ENCODE measurements at regions not wholly inside any gene's neighbourhood (a gene's known extent, or its start where the extent isn't known, plus 50 kb on each side); places are given as distances from the start of the nearest gene placed in this dataset.

DNA sequence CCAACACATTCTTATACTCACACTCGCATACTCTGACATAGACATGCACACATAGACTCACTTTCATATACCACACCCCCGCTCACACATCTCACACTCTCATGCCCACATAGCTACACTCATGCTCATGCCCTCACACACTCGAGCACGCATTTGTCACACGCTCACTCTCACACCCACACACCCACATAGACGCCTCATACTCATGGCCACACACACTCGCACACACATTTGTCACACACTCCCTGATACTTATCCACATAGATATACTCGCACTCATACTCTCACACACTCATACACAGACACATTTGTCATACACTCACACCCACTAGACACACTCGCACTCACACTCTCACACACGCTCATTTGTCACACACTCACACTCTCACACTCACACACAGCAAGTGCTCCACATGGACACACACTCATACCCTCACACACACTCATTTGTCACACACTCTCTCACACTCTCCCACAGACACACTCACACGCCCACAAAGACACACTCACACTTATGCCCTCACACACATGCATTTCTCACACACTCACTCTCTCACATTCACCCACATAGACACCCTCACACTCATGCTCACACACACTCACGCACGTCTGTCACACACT, 50.9 kb downstream of the TNP1 start:
- DNase-seq = no peak

DNA sequence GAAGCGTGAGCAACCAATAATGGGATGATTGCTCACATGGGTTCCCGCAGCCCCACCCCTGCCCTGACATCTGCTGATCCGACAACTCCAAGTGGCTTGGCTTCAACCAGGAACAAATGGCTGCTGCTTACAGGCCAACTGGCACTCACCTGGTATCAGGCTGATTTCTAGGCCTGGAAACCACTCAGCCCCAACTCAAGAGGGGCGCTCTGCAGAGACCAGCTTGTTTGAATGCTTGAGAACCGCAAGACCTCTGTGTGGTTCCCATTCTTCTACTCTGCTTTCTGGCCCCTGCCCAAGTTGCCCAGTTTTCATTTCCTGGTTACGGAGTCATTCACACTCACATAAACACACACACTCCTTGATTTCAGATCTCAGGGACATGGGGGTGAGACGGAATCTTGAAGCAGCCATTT, 52.0 kb downstream of the TNP1 start:
- no peak for DNase-seq

DNA sequence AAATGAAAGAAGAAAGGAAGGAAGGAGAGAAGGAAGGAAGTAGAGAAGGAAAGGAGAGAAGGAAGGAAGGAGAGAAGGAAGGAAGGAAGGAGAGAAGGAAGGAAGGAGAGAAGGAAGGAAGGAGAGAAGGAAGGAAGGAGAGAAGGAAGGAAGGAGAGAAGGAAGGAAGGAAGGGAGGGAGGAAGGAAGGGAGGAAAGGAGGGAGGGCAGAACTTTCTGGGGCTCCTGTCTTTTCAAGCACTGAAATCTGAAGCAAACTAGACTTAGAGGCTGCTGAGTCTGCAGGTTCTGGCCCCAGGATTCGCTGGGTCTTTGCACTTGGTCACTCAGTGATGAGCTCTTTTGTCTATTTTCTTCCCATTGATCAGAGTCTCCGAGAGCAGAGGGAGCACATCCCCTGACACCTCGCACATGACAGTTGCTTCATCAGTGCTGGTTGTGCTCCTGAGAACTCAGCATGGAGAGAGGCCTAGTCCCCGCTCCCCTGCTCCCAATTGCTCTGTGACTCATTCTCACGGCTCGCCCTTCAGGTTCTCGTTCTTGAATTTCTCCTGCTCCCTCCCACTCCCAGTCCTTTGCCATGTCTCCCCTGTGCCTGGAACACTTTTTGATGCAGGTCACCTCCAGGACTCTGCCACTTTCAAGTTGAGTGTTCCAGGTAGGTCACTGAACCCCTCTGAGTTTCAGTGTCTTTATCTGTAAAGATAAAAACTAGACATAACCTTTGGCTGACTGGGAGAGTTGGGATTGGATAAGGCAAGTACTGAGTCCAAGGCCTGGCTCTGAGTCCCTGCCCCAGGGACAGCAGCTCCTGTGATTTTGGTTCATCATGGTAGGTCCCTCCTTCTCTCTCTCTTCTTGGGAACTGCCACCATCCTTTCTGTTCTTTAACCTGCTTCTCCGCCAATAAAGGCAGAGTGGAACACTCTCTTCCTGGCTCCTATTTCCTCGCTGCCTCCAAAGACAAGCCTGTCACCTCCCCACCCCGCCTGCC, 55.2 kb downstream of the TNP1 start:
- no peak for DNase-seq

DNA sequence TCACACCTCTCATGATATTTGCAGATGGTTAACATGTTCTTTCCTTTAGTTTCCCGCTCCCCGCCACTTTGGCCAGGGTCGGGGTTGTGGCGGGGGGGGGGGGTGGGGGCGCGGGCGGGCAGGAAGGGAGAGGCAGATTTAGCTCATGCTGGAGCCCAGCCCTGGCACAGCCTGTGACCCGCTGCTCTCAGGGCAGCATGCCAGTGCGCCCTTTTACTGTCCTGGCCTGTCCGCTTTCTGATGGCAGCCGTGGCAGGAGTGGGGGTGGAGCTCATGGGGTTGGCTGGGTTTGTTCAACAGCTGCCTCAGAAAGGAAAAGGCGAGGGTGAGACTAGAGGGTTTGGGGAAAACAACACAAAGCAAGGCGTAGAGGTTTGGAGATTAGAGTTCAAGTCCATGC, 56.1 kb downstream of the TNP1 start:
- no peak for DNase-seq

DNA sequence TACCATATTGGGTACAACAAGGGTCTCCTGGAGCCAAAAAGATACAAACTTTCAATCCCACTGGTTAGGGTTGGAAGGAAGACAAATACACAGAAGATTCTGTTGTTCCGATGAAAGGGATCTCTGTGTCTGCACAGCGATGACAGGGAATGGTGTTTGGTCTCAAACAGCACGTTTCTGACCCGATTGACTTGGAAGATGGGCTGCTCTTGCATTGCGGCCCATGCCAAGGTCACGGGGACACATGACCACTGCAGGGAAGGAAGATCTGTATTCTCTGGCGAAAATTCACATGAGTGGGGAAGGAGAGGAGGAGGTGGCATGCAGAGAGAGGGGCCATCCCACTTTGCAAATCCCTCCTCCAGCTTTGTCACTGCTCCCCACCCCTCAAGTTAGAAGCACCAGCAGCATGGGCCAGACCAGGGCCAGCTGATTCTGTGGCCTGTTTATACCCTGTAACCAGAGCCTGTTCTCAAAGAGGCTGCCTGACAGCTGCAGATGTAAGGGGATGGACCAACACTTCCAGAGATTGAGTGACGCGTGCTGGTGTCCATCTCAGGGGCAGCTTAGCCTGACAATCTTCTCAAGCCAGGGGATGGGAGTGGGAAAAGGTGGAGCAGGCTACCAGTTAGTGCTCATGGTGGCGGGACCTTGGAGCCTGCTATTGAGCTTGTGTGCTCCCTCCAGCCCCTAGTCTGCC, 57.2 kb downstream of the TNP1 start:
- no peak for DNase-seq

DNA sequence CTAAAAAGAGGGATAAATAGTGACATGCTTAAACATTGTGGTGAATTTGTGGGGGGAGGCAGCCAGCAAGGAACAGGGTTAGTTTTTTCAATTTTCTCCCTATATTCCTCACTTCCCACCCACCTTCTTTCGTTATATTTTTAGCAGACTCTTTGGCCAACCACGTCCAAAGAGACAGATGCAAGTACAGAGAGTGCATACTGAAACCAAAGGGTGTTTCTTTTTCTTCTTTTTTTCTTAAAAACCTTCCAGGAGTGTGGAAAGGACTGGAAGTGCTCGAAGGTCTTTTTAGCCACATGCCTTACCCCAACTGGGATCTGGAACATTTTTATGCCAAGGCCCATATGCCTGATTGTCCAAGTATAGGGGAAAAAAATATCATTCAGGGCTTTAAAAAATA, 59.0 kb downstream of the TNP1 start:
- no peak for DNase-seq

DNA sequence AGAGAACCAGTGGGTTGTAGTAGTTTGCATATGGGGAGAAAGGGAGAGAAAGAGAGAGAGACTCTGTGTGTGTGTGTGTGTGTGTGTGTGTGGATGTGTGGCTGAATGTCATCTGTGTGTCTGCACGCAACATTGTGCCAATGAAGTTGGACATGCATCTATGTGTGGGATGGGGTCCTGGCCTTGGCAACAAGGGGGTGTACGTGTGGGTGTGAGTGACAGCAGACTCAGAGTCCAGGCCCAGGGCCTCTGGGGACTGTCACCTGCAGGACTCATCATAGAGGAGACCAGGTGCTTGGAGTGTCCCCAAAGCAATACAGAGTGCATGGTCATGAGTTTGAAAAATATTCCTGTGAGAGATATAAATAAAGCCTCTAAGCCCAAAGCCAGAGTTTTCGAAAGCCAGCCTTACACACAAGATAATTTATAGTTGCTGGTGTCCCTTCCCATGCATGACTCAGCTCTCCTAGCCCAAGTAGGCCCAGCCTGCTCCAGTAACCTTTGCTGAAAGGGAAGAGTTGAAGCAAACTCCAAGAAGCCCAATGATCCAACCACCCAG, 59.9 kb downstream of the TNP1 start:
- no peak for DNase-seq

DNA sequence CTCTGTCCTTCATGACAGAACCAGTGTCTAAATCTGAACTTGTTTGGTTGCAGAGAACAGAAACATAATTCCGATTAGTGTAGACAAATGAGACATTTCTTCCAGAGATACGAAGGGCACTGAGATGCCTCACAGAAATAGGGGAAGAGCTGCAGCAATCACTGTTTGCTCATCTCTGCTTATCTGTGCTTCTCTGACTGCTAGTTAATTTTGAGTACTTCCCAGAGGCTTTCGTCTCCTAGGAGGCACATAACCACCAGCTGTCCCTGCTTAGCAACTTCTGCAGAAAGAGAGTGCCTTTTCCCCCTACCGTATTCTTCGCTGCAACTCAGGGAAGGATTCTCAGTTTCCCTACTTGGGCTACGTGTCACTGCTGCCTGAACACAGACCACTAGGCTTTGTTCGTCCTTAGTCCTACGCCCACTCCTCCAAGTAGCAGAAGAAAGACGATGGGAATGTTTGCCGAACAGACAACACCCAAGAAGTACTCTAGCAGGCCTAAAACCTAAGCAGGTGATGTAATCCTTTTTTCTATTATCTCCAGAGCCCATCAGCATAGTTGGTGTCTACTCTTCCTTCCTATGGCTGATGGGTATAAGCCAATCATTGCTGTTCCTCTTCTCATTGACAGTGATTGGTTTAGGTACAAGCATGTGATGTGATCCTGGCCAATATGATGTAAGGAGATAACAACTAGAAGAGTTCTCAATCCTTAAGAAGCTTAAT, 63.6 kb downstream of the TNP1 start:
- no peak for DNase-seq

DNA sequence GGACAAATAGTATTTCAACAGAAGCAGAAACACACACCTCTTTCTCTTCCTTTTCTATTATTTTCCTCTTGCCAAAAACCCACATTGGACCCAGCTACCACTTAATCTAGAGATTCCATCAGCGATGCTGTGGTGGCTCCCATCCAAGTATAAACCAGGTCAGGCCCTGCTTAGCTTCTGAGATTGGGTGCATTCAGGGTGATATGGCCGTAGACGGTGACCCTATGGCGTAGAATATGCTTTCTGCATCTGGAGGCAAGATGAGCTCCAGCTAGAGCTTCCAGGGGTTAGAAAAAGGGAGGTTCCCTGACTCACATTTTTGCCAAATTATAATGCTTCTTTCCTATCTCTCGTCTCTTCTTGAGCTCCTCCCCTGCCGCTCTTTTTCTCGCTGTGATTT, 66.5 kb downstream of the TNP1 start:
- DNase-seq = no peak

DNA sequence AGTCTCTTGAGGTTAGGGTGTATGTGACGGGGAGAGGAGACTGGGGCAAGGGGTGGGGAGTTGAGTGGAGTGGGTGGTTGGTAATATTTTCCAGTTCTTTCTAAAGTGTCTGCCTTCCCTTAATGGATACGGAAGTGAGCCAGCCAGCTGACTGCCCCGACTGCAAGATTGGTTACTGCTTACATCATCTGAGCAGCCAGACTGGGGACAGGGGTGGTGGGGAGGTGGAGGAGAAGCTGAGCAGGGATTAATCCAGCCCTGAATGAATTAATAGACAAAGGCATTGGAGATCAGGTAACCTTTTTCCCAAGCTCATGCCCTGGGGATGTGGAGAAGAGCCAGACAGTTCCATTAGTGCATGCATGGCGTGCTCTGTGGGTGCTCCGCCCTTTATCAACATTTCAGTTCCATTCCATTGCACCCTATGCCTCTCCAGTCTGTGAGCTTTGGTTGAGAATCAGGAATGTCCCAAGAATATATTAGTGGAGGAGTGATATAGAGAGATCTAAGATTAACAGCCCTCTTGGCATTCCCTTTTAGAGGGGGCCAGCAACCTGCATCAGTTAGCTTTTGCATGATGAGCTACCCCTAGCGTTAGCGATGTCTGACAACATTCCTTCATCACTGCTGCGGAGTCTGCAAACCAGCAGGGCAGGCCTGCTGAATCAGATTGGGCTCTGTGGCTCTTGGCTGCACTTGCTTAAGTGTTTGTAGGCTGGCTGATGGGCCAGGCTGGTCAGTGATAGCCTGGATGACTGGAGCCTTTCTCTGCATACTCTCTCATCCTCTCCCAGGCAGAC, 67.4 kb downstream of the TNP1 start:
- no peak for DNase-seq

DNA sequence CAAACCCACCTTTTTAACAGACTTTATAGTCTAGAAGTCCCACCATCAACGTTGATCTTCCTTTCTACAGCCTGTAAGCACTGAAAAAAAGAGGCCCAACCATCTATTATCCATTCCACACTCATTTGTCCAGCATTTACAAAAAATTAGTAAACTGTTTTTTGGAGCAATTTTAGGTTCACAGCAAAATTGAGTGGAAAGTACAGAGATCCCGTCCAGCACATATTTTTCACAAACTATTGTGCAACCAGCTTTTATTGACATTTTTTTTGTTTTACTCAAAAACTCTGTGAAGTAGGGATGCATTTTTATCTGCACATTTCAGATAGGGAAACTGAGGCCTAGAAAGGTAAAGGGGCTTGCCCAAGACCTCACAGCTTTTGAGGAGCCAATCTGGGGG, 68.6 kb downstream of the TNP1 start:
- no peak for DNase-seq

DNA sequence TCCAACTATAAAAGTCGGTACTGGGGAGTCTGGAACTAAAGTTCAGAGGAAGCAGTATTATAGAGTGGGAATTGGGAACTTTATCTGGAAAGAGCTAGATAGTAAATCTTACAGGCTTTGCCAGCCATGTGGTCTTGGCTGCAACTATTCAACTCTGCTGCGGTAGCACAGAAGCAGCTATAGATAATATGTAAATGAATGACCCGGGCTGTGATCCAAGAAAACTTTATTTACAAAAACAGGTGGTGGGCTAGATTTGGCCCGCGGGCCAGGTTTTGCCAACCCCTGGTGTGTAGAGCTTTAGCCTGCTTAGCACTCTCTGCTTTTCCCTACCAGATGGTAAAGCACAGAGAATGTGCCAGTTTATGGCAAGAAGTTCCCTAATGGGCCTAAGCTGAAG, 70.8 kb downstream of the TNP1 start:
- DNase-seq = no peak

DNA sequence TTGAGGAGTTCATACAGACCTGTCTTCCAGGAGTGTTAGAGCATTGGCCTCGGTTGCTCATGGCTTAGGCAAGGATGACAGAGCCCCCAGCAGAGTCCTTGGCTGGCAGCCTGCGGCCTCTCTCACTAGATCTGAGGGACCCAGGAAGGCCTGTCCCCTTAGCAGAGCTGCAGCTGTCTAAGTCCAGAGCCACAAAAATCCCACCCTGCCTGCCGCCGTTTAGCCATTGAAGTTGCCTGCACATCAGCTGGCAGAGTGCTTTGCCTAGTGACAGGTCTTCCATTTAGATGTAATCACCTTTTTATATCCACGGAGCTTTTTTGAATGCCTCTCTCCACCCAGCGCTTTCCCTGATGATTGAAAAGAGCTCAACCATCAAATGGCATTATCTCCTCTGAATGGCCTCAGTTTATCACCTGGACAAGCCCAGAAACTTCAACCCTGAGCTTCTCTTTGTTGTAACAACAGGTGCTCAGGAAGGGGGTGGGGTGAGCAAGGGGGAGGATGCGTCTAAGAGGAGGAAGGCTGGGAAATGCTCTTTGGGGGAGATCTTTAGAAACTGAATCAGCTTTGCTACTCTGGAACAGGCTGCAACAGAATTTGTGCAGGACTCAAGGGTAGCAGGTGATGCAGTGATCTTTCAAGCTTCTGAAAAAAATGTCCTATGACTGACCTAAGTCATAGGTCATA, 71.9 kb downstream of the TNP1 start:
- no peak for DNase-seq

DNA sequence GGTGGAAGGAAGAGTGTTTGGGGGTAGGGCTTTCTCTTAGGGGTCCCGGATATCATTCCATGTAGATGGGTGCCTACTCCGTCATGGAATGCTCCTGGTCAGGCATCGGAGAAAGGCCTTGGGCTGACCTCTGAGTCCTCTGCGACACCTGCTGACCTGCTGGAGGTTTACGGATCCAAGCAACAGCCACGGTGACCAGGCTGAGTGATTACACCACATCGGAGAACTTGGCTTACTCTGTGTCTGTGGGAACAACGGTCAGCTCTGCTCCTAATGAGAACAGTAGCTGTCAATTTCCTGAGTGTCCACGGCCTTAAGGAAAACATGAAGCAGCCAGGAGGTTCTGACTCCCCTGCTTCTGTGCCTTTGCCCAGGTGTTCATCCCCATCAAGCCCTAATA, 73.2 kb downstream of the TNP1 start:
- no peak for DNase-seq

DNA sequence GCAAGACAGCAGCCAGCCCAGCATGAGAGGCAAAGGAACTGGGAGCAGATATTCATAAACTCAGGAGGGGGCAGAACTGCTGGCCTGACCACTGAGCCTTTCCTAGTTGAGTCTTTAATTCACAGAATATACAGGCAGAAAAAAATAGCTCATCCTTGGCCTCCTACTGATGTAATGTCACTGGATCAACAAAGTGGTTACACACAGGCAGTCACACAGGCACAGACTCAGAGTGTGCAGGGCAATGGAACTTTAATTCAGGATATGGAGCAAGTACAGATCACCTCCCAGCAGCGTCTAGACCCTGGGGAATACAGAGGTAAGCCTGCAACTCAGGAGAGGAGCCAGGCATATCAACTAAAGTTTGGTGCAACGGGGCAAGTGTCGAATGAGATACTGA, 75.4 kb downstream of the TNP1 start:
- no peak for DNase-seq

DNA sequence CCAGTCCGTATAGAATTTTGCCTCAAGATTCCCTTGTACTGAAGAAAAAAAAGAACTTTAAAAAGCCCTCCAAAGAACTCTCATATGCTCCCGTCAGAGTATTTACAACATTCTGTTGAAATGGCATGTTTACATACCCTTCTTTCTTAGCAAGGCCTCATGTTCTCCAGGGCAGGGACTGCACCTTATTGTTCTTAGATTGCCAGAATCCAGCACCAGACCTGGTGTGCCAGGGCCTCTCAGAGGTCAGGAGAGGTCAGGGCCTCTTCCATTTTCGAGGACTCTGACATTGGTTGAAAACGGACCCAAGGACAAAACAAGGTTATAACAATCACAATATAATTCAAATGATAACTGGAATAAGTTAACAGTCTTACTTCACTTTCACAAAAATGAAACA, 78.2 kb downstream of the TNP1 start:
- DNase-seq = no peak

DNA sequence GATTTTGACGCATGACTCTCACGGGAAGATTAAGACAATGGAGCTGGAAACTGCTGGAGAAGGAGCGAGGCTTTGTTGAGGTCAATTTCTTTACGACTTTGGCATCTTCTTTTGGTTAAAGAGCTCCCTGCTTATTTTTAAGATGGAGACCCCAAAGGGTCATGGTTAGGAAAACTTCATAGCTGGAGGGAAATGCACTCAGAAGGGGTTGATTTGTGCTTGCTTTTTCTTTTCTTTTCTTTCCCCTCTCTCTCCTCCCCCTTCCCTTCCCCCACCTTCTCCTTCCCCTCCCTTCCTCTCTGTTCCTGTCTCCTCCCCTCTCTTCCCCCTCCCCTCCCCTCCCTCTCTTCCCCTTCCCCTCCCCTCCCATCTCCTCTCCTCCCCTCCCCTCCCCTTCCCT, 79.0 kb downstream of the TNP1 start:
- no peak for DNase-seq

DNA sequence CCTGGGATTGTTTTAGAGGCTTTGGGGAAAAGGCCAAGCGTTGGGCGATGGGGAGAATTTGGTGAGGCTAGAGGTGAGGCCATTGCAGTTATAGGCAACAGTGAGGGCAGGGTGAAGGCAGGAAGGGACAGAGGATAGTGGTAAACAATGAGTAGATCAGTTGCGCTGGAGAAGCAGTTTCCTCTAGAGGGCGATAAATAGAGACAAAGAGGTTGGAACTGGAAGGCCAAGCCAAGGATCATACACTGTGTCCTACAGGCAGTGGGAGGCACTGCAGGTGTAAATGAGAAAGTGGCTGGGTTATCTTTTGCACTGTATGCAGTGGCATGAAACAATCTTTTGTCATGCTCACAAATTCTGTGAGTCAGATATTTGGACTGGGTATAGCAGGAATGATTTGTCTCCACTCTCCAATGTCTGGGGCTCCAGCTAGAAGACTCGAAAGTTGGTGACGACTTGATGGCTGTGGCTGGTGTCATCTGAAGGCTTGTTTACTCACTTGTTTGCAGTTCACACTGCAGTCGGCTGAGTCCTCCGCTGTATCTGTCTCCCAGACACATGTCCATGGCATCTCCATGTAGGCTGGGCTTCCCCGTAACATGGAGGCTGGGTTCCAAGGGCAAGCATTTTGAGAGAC, 82.1 kb downstream of the TNP1 start:
- peak; percentile 70 for DNase-seq

DNA sequence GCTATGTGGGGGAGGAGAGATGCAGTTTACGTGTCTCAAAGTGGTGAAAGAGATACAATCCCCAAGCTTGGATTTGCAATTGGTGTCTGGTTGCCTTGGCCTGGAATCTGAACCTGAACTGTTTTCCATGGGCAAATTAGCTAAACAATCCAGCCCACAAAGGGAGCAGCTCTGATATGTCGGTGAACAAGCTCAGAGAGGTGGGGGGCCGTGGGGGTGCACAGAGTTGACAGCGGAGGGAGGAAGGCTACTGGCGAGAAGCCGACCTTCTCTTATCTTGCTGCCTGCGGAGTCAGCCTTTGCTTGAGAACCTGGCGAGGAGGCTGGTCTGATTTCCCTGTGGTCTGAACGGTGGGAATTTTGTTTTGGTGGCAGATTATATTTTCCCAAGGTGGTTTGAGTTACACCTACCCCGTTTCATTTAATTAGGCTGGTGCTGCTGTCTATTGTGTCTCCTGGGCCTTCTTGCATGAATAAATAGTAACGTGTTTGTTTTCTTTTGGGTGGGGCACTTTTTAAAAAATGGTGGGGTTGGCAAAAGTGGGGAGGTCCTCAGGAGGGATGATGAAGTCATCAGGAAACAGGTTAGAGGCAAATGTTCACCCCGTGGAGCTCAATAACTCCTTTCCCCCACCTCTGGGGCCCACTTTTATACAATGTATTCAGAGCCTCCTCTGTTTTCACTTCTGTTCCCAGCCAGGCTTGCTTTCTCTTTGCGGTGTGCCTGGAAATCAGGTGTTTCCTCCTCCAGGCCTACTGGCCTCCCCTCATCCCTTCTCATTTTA, 80.9 kb upstream of the IGFBP5 start:
- no peak for DNase-seq

DNA sequence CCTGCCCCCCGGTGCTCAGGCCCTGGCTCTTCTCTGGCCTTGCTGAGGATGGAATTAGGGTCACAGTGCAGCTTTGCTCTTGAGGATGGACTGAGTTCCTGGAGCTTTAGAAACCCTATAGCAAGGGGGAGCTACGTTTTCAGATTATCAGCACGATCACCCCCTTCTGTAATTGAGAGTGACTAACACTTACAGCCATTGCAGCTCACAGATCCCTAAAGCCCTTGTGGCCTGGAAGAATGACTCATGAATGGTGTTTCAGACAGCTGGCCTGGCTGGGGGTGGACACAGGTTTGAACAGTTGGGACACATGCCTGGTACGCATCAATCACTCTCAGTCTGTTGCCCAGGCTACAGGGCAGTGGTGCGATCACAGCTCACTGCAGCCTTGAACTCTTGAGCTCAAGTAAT, 79.7 kb upstream of the IGFBP5 start:
- no peak for DNase-seq
